Vagina (tissue), 2 donors: ENCODE measurements at regions not wholly inside any gene's neighbourhood (a gene's known extent, or its start where the extent isn't known, plus 50 kb on each side); places are given as distances from the start of the nearest gene placed in this dataset.

ENCODE experiments used
- DNase-seq, 2 donors: peaks; one replicate each; pipeline ENCODE4 v3.0.0-alpha.2; 2017; ENCODE audit errors: extremely low spot score in 2 of 2
- H3K27ac ChIP-seq: fragments of 200-600 bp; sonication (generic); one replicate; pipeline ENCODE4 v1.5.1; 2019
- H3K27me3 ChIP-seq: fragments of 200-600 bp; sonication (generic); one replicate; pipeline ENCODE4 v1.5.1; 2019
- H3K36me3 ChIP-seq, 2 donors: fragments of 200-600 bp; sonication (generic); one replicate each; pipeline ENCODE4 v1.5.1; 2017 to 2019
- H3K4me1 ChIP-seq: fragments of 200-600 bp; sonication (generic); one replicate; pipeline ENCODE4 v1.5.1; 2019
- H3K4me3 ChIP-seq, 2 donors: fragments of 200-600 bp; sonication (generic); 1 replicate in 1 of 2; 2 replicates in 1 of 2; pipeline ENCODE4 v1.5.1; 2016 to 2019
- H3K9me3 ChIP-seq: fragments of 200-600 bp; sonication (generic); one replicate; pipeline ENCODE4 v1.5.1; 2019
- CTCF ChIP-seq, 3 experiments: fragments of 450-650 bp in 2 of 3; fragments of 200-600 bp in 1 of 3; sonication (generic) in 1 of 3; IDR thresholded peaks; one replicate each; pipeline ENCODE4 v1.5.1; 2017 to 2019; ENCODE audit warnings: antibody characterized with exemption in 3 of 3, mild to moderate bottlenecking in 2 of 3, moderate library complexity in 2 of 3
- POLR2A ChIP-seq, 2 donors: fragments of 450-650 bp; IDR thresholded peaks; one replicate each; pipeline ENCODE4 v1.6.1; 2017; ENCODE audit warnings: antibody characterized with exemption in 2 of 2, mild to moderate bottlenecking in 2 of 2, moderate library complexity in 2 of 2
- POLR2AphosphoS5 ChIP-seq, 2 donors: sonication (generic); formaldehyde crosslinking; IDR thresholded peaks; one replicate each; pipeline ENCODE4 v1.9.0; 2017; ENCODE audit warnings: antibody characterized with exemption in 2 of 2, mild to moderate bottlenecking in 2 of 2, low read depth in 1 of 2; ENCODE audit not compliant: insufficient read depth in 1 of 2
- intact Hi-C: fragments of 100-400 bp; cut with DNase I; formaldehyde crosslinking; loops from one replicate; pipeline ENCODE4 v1.15.1; 2023

DNA sequence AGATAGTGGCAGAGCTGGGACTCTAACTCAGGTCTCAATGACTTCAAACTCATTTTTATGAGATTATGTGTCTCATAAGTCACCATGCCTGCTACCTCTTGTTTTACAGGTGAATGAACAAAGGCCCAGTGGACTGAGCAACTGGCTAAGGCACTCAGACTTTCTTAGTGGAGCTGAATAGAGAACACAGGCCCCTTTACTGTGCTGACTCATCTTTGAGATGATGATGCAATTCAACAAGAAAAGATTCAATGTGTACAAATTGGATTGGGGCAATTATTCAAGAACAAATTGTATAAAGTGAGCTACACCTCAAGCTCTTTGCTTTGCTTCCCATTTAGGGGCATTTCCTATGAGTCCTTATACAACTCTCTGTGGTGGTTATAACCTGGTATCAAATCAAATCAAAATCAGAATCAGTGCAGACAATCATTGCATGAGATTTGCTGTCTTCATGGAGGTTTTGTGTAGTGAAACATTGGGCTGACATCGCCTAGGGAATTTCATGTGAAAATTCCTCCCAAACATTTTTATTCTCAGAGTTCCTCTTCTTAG is 84.3 kb upstream of the PPP2R2B start:
- Histone ChIP-seq H3K4me3 (no peak overlapping the region), H3K27ac (no peak overlapping the region), H3K27me3 (no peaks in the 10 kb centered on the region), H3K36me3 (no peaks in the 10 kb centered on the region), H3K4me1 (no peaks in the 10 kb centered on the region), H3K9me3 (no peaks in the 10 kb centered on the region)
- intact Hi-C loops: no loop called here
- no peak for TF ChIP-seq POLR2AphosphoS5 (IDR thresholded peaks at IDR 0.05; ENCODE audit: insufficient read depth in 1 of 2, low read depth in 1 of 2)
- no peak for TF ChIP-seq CTCF (IDR thresholded peaks at IDR 0.05)
- TF ChIP-seq POLR2A (IDR thresholded peaks at IDR 0.05): no peak
- DNase-seq: no peak

GRCh38 chr5:146965761-146966659 is 87.5 kb upstream of the PPP2R2B start:
- H3K27ac ChIP-seq: no peak overlapping the region
- no peaks in the 10 kb centered on the region for H3K9me3 ChIP-seq
- no peaks in the 10 kb centered on the region for H3K4me1 ChIP-seq
- H3K27me3 ChIP-seq: no peaks in the 10 kb centered on the region
- DNase-seq: no peak
- no peaks in the 10 kb centered on the region for H3K36me3 ChIP-seq
- TF ChIP-seq CTCF (IDR thresholded peaks at IDR 0.05) (peak; percentile 71 to 83 (median 78)), POLR2AphosphoS5 (IDR thresholded peaks at IDR 0.05; ENCODE audit: insufficient read depth in 1 of 2, low read depth in 1 of 2) (no peak)
- intact Hi-C loops: loop anchor here (5.0 kb wide), 1 partner anchor 424 kb away; no protein-coding TSS in a partner anchor
- H3K4me3 ChIP-seq: no peak overlapping the region

GRCh38 chr5:146967646-146968045 is 89.1 kb upstream of the PPP2R2B start:
- DNase-seq: no peak
- TF ChIP-seq POLR2A (IDR thresholded peaks at IDR 0.05) (no peak), CTCF (IDR thresholded peaks at IDR 0.05) (no peak), POLR2AphosphoS5 (IDR thresholded peaks at IDR 0.05; ENCODE audit: insufficient read depth in 1 of 2, low read depth in 1 of 2) (no peak)
- Histone ChIP-seq H3K27ac (no peak overlapping the region), H3K9me3 (no peaks in the 10 kb centered on the region), H3K4me1 (no peaks in the 10 kb centered on the region), H3K36me3 (no peaks in the 10 kb centered on the region), H3K27me3 (no peaks in the 10 kb centered on the region), H3K4me3 (no peak overlapping the region)
- intact Hi-C loops: loop anchor here (5.0 kb wide), 1 partner anchor 425 kb away; no protein-coding TSS in a partner anchor

GRCh38 chr5:146971401-146971800 is 92.8 kb upstream of the PPP2R2B start:
- Histone ChIP-seq H3K27me3 (no peaks in the 10 kb centered on the region), H3K4me1 (no peaks in the 10 kb centered on the region), H3K36me3 (no peaks in the 10 kb centered on the region), H3K9me3 (no peaks in the 10 kb centered on the region), H3K4me3 (no peak overlapping the region), H3K27ac (no peak overlapping the region)
- TF ChIP-seq CTCF (IDR thresholded peaks at IDR 0.05) (no peak), POLR2AphosphoS5 (IDR thresholded peaks at IDR 0.05; ENCODE audit: insufficient read depth in 1 of 2, low read depth in 1 of 2) (no peak), POLR2A (IDR thresholded peaks at IDR 0.05) (no peak)
- DNase-seq: no peak
- intact Hi-C loops: no loop called here

DNA sequence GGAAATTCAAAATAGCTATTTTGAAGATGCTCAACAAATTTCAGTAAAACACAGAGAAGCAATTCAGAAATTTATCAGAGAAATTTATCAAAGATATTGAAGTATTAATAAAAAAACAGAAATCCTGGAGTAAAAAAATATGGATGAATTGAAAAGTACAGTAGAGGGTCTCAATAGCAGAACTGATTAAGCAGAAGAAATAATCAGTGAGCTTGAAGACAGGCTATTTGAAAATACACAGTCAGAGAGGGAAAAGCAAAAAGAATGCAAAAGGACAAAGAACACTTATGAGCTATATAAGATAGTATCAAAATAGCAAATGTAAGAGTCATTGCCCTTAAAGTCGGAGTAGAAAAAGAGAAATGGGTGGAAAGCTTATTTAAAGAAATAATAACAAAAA is 107.9 kb upstream of the PPP2R2B start:
- no peak for TF ChIP-seq CTCF (IDR thresholded peaks at IDR 0.05)
- TF ChIP-seq POLR2A (IDR thresholded peaks at IDR 0.05): no peak
- no peak for TF ChIP-seq POLR2AphosphoS5 (IDR thresholded peaks at IDR 0.05; ENCODE audit: insufficient read depth in 1 of 2, low read depth in 1 of 2)
- Histone ChIP-seq H3K27ac (no peak overlapping the region), H3K9me3 (no peaks in the 10 kb centered on the region), H3K4me3 (no peak overlapping the region), H3K4me1 (no peaks in the 10 kb centered on the region), H3K36me3 (no peaks in the 10 kb centered on the region), H3K27me3 (no peaks in the 10 kb centered on the region)
- no peak for DNase-seq
- intact Hi-C loops: no loop called here
